ENCODE measurements at regions not wholly inside any gene's neighbourhood (a gene's known extent, or its start where the extent isn't known, plus 50 kb on each side); places are given as distances from the start of the nearest gene placed in this dataset.

- TF ChIP-seq CTCF (conservative IDR thresholded peaks at IDR 0.05) (no peak), EZH2 (IDR thresholded peaks at IDR 0.05; ENCODE audit: low read depth) (no peak)
These were observed 815.8 kb upstream of the EYS start for GRCh38 chr6:66522864-66523263.

Measured in PC-9 (cell line).